CD4-positive, alpha-beta T cell treated with Interleukin-15 for 1 hour (primary cell): ENCODE measurements at regions not wholly inside any gene's neighbourhood (a gene's known extent, or its start where the extent isn't known, plus 50 kb on each side); places are given as distances from the start of the nearest gene placed in this dataset.
"Not testable (repeated sequence)": the region's sequence is repeated elsewhere in the genome, so short reads cannot be mapped to it uniquely, and the experiment has no call there.

Source experiments
- DNase-seq: peaks from one replicate; pipeline ENCODE4 v3.0.0-alpha.2; 2020

DNA sequence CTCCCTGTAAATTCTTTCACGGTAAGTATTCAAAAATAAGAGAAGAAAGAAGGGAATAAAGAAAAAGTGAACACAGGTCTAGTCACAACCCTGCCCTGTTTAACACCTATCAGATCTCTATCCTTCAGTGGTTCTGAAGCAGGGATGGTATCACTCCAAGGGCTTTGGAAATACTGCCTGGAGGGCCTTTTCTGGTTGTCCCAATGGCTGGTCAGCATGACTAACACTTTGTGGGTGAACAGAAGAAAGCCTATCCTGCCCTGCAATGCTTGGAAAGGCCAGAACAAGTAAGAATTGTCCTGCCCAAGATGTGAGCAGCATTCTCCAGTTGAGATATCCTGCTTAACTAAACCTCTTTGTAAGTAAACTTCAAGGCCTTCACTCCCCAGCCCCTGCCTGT lies 124.9 kb downstream of the TMEM167A start:
- DNase-seq: no peak

- DNase-seq: not testable (repeated sequence)
These were observed 132.9 kb downstream of the TMEM167A start for GRCh38 chr5:82944267-82944666.

DNA sequence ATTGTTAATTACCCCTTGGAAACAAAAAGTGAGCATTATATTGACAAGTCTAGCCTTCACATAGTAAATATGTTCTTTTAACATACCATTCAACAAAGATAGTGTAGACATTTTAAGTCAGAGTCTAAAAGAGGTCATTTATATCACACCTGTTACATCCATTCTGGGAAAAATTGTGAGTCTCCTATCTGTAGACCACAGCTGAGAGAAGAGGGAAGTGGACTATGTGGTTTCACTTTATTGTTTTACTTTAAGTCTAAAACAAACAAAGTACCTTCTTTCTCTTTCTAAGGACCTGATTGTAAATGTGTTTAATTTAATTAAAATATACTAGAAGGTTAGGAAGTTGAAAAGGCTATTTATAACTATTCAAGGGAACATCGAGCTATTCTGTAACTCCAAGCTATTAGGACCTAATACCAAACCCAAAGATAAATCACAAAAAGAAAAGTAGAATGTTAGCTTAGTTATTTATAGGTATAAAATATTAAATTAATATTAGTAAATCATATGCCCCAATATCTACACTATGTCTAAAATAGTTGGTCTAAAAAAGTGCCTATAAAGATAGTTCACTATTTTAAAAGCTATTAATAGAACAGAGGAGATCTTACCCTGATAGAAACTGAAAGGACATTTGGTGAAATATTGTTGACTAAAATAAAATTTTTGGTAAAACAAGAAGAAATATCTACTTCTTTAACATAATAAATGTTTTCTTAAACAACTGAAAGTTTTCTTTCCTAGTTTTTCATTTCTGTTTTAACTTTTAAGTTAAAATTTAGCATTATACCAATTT lies 134.9 kb downstream of the TMEM167A start:
- no peak for DNase-seq

- DNase-seq: no peak
These were observed 138.1 kb downstream of the TMEM167A start for GRCh38 chr5:82938901-82939725.

DNA sequence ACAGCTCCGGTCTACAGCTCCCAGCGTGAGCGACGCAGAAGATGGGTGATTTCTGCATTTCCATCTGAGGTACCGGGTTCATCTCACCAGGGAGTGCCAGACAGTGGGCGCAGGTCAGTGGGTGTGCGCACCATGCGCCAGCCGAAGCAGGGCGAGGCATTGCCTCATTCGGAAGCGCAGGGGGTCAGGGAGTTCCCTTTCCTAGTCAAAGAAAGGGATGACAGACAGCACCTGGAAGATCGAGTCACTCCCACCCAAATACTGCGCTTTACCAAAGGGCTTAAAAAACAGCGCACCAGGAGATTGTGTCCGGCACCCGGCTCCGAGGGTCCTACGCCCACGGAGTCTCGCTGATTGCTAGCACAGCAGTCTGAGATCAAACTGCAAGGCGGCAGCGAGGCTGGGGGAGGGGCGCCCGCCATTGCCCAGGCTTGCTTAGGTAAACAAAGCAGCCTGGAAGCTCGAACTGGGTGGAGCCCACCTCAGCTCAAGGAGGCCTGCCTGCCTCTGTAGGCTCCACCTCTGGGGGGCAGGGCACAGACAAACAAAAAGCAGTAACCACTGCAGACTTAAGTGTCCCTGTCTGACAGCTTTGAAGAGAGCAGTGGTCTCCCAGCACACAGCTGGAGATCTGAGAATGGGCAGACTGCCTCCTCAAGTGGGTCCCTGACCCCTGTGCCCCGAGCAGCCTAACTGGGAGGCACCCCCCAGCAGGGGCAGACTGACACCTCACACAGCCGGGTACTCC lies 144.5 kb downstream of the TMEM167A start:
- not testable (repeated sequence) for DNase-seq

GRCh38 chr5:82931110-82931509 lies 146.1 kb downstream of the TMEM167A start:
- no peak for DNase-seq

DNA sequence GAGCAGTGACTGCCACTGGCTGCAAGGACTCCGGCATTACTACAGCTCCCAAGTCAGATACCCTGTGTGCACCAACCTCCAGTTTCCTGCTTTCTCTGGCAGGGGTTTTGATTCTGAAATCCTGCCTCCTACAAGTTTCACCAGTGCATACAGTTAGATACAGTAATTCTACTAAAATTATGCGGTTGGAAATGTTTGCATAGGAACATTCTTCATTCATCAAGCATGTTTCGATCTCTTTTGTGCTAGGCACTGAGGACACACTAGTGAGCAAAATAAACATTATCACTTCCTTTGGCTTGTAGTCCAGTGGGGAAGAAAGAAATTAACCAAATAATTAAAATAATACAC lies 152.2 kb downstream of the TMEM167A start:
- DNase-seq: no peak

- DNase-seq: no peak
These were observed 152.8 kb downstream of the TMEM167A start for GRCh38 chr5:82924226-82925060.

DNA sequence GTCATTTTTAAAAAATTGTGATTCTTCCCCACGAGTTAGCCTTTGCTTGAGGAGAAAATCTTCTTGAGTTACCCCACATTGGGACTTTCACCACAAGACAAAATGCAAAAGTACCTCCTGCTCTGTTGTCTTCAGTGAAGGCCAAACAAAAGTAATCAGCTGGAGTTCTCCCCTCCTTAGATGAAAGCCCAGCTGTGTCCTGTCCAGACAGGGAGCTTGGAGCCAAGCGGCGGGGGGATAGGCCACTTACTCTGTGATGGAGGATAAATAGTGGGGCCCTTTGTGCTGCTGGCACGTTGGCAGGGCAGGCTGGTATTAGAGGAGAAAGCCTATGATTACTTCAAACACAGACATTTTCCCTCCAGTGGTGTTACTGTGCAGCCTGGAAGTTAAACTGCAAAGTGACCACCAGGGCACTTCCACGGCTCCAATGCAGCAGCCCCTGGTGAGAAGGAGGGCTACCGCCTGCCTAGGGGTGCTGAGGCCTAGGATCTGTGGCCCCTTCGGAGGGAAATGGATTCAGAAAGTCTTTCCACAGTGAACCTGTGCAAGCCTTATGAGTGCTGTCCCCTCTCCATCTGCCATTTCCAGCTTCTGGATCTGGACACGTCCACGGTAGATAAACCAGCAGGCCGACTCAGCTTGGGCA lies 155.0 kb downstream of the TMEM167A start:
- no peak for DNase-seq

DNA sequence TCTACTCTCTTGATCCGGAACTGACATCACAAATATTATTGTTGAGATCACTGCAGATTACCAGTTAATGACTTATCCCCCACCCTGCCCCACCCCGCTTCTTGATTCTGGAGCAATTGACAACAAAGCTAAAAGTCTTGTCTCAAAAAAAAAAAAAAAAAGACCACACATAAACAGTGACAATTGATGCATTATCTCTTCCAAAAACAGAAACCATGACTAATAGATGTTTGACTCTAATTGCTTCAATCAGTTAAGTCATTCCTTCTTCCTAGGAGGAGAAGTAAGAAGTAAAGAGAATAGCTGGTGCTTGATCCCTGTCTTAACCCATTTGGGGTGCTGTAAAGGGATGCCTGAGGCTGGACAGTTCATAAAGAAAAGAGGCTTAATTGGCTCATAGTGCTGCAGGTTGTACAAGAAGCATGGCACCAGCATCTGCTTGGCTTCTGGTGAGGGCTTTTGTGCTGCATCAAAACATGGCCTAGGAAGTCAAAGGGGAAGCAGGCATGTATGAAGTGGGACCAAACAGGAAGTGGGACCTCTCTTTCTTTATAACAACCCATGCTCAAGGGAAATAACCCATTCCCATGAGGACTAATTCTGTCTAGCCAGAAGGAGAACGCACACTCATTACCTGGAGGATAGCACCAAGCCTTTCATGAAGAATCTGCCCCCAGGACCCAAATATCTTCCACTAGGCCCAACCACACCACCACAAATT lies 158.7 kb downstream of the TMEM167A start:
- DNase-seq: no peak

GRCh38 chr5:82917584-82917983 lies 159.6 kb downstream of the TMEM167A start:
- no peak for DNase-seq

DNA sequence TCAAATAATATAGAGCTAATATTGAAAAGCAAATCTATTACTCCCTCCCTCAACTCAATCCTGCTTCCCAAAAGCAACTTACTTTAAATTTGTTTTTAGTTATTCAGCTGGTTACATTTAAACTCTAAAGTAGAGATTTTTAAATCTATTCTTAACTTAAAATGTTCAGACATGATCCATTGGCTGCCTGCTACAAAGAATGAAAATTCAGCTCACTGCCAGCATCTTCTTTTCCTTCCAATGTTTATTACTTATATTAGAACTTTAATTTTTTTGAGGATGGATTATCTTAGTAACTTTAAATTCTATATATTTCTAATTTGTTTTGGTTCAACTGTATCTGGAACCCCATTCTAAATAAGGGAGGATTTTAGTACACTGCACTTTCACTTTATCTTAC lies 163.2 kb downstream of the TMEM167A start:
- DNase-seq: no peak

- no peak for DNase-seq
These were observed 164.7 kb downstream of the TMEM167A start for GRCh38 chr5:82912462-82912861.

DNA sequence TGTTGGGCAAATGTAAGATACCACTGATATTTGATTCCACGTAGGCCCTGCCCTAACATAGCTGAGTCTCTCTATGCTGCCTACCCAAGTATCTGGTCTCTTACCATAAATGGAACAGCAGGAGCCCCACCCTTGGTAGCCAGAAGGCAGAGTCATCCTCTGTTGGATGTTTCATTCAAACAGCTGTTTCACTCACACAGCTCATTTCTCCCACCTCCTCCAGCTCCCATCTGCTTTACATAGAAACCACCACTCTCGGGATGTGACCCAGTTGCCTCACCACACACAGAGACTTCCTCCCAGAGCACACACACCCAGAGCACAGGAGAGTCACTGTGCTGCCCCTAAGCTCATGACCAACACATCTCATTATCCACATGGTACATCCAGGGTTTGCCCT lies 165.3 kb downstream of the TMEM167A start:
- DNase-seq: no peak

DNA sequence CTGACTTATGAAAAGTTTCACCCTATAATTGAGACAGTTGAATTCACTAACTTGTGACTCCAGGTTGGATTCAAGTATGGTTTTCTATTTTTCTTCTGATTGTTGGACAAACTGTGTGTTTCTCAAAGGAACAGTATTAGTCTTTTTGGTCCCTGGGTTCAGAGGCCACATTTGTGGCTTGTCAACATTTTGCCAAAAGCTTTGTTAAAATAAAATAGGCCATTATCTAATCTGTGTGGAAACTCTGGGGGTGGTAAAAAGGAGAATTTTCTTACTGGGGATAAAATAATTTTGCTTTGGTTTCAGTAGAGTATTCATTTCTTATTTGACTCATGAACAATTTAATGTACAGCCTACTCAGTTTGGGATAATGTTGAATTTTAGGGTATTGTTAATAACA lies 166.3 kb downstream of the TMEM167A start:
- DNase-seq: no peak

- DNase-seq: no peak
These were observed 166.7 kb downstream of the TMEM167A start for GRCh38 chr5:82910491-82910890.

DNA sequence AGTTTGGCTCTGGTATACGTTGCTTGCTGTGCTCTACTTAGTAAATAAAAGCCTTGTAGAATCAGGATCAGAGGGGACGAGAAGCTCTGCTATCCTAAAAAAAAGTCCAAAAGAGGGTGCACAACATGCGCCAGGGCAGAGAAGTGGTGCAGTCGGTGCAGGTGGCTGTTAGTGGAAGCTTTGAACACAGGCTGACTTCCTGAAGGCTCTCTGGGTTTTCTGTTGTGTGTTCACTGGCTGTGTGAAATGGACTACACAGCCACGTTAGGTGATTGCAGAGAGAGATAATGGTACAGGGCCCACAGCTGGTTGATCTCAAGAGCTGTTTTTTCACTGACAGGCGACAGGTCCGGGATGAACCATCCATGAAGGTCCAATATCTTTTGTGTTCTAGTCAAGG lies 167.4 kb downstream of the TMEM167A start:
- DNase-seq: no peak

DNA sequence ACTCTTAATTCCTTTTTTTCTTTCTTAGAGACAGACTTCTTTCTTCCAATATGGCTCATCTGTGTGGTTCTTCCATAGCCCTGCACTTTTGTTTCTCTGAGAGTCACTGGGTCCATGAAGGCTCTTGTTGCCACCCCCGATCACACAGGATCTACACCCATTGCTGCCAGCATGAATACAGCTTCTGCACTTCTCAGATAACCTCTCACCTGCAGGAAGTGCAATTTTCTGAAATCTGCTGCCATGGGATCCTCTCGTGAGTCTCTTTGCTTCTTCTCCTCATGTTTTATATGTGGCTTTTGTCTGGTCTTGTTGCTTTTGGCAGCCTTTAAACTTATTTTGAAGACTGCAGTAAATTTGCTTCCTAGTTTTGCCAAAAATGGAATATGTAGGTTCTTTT lies 171.2 kb downstream of the TMEM167A start:
- no peak for DNase-seq

- DNase-seq: no peak
These were observed 175.8 kb downstream of the TMEM167A start for GRCh38 chr5:82901281-82901888.

- DNase-seq: no peak
These were observed 182.5 kb downstream of the TMEM167A start for GRCh38 chr5:82894716-82895115.

DNA sequence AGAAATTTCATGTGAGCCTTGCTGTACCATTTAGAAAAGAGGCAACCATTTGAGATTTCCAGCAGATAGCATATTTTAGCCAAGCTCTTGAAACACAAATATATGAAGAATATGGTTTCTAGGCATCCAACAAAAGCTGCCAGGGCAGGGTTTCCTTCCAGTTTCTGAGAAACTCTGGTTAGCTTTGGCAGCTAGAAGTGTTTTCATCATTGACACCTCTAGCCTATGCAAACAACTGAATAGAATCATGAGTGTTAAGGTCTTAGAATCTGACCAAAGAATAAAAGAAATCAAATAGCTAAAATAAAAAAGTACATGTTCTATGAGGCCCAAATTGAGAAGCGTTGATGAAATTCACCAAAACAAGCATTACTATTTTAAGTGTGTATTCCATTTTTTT lies 188.1 kb downstream of the TMEM167A start:
- no peak for DNase-seq
